ENCODE measurements at regions not wholly inside any gene's neighbourhood (a gene's known extent, or its start where the extent isn't known, plus 50 kb on each side); places are given as distances from the start of the nearest gene placed in this dataset.

GRCh38 chr4:4673070-4673469 is 131.2 kb upstream of the STX18 start:
- H3K4me1 ChIP-seq (ENCODE audit: insufficient read depth, low read length), result no peaks in the 10 kb centered on the region
- Mint-ChIP-seq H3K36me3 (peaks cover 0 to 13% (median 3%) of the 10 kb centered on the region in 3 donors), H3K4me3 (no peak overlapping the region), H3K27me3 (no peaks in the 10 kb centered on the region), H3K4me1 (peaks cover 0 to 4% (median 3%) of the 10 kb centered on the region in 3 donors), H3K9me3 (no peaks in the 10 kb centered on the region), H3K27ac (peak overlapping the region in 1 of 8 donors; percentile 64)
- H3K9me3 ChIP-seq (ENCODE audit: low read length), result no peaks in the 10 kb centered on the region
- ChIA-PET POLR2A (no interaction called here), CTCF (no interaction called here)
- no peak for DNase-seq
- H3K4me3 ChIP-seq (ENCODE audit: low read length), result no peak overlapping the region
- H3K36me3 ChIP-seq (ENCODE audit: insufficient read depth, low read length), result no peaks in the 10 kb centered on the region
- H3K27ac ChIP-seq (ENCODE audit: low read depth, low read length), result no peak overlapping the region
- H3K27me3 ChIP-seq (ENCODE audit: insufficient read depth, low read length, poor library complexity, severe bottlenecking), result no peaks in the 10 kb centered on the region

- Mint-ChIP-seq H3K36me3 (peaks cover 0 to 13% (median 3%) of the 10 kb centered on the region in 3 donors), H3K4me3 (no peak overlapping the region), H3K27ac (peak overlapping the region in 1 of 8 donors; percentile 17), H3K9me3 (no peaks in the 10 kb centered on the region), H3K27me3 (no peaks in the 10 kb centered on the region), H3K4me1 (peaks cover 0 to 4% (median 3%) of the 10 kb centered on the region in 3 donors)
- ChIA-PET CTCF (no interaction called here), POLR2A (no interaction called here)
- DNase-seq, result no peak
- Histone ChIP-seq H3K36me3 (ENCODE audit: insufficient read depth, low read length) (no peaks in the 10 kb centered on the region), H3K4me3 (ENCODE audit: low read length) (no peak overlapping the region), H3K4me1 (ENCODE audit: insufficient read depth, low read length) (no peaks in the 10 kb centered on the region), H3K27me3 (ENCODE audit: insufficient read depth, low read length, poor library complexity, severe bottlenecking) (no peaks in the 10 kb centered on the region), H3K9me3 (ENCODE audit: low read length) (no peaks in the 10 kb centered on the region), H3K27ac (ENCODE audit: low read depth, low read length) (no peak overlapping the region)
Measured at GRCh38 chr4:4672402-4672801, 130.6 kb upstream of the STX18 start.

GRCh38 chr4:4671774-4672349 is 130.0 kb upstream of the STX18 start:
- DNase-seq, result no peak
- Histone ChIP-seq H3K4me3 (ENCODE audit: low read length) (no peak overlapping the region), H3K27me3 (ENCODE audit: insufficient read depth, low read length, poor library complexity, severe bottlenecking) (no peaks in the 10 kb centered on the region), H3K36me3 (ENCODE audit: insufficient read depth, low read length) (no peaks in the 10 kb centered on the region), H3K27ac (ENCODE audit: low read depth, low read length) (no peak overlapping the region), H3K4me1 (ENCODE audit: insufficient read depth, low read length) (no peaks in the 10 kb centered on the region), H3K9me3 (ENCODE audit: low read length) (no peaks in the 10 kb centered on the region)
- ChIA-PET POLR2A (no interaction called here), CTCF (no interaction called here)
- peaks cover 0 to 4% (median 3%) of the 10 kb centered on the region in 3 donors for H3K4me1 Mint-ChIP-seq
- H3K4me3 Mint-ChIP-seq, result no peak overlapping the region
- no peaks in the 10 kb centered on the region for H3K9me3 Mint-ChIP-seq
- no peak overlapping the region for H3K27ac Mint-ChIP-seq
- H3K36me3 Mint-ChIP-seq, result peaks cover 0 to 9% (median 3%) of the 10 kb centered on the region in 3 donors
- H3K27me3 Mint-ChIP-seq, result no peaks in the 10 kb centered on the region

- H3K9me3 ChIP-seq (ENCODE audit: low read length), result no peaks in the 10 kb centered on the region
- no peak overlapping the region for H3K27ac Mint-ChIP-seq
- POLR2A ChIA-PET, result no interaction called here
- CTCF ChIA-PET, result no interaction called here
- no peak for DNase-seq
- H3K4me1 Mint-ChIP-seq, result peaks cover 0 to 4% (median 3%) of the 10 kb centered on the region in 3 donors
- H3K36me3 ChIP-seq (ENCODE audit: insufficient read depth, low read length), result no peaks in the 10 kb centered on the region
- H3K4me1 ChIP-seq (ENCODE audit: insufficient read depth, low read length), result no peaks in the 10 kb centered on the region
- H3K27ac ChIP-seq (ENCODE audit: low read depth, low read length), result no peak overlapping the region
- no peaks in the 10 kb centered on the region for H3K9me3 Mint-ChIP-seq
- no peaks in the 10 kb centered on the region for H3K27me3 Mint-ChIP-seq
- H3K36me3 Mint-ChIP-seq, result peaks cover 0 to 9% (median 3%) of the 10 kb centered on the region in 3 donors
- no peaks in the 10 kb centered on the region for H3K27me3 ChIP-seq (ENCODE audit: insufficient read depth, low read length, poor library complexity, severe bottlenecking)
- no peak overlapping the region for H3K4me3 ChIP-seq (ENCODE audit: low read length)
- no peak overlapping the region for H3K4me3 Mint-ChIP-seq
Measured at GRCh38 chr4:4670869-4671268, 129.0 kb upstream of the STX18 start.

GRCh38 chr4:4668355-4669210 is 126.7 kb upstream of the STX18 start:
- Mint-ChIP-seq H3K36me3 (peaks cover 0 to 4% (median 0%) of the 10 kb centered on the region in 3 donors), H3K9me3 (no peaks in the 10 kb centered on the region), H3K27me3 (no peaks in the 10 kb centered on the region), H3K4me1 (peaks cover 0 to 4% (median 3%) of the 10 kb centered on the region in 3 donors), H3K27ac (no peak overlapping the region), H3K4me3 (no peak overlapping the region)
- CTCF ChIA-PET, result interaction anchor here (1.6 kb wide), 1 partner anchor 33 kb away, joined by 3 read pairs; no protein-coding TSS in a partner anchor
- Histone ChIP-seq H3K27ac (ENCODE audit: low read depth, low read length) (no peak overlapping the region), H3K4me3 (ENCODE audit: low read length) (no peak overlapping the region), H3K36me3 (ENCODE audit: insufficient read depth, low read length) (no peaks in the 10 kb centered on the region), H3K9me3 (ENCODE audit: low read length) (no peaks in the 10 kb centered on the region), H3K27me3 (ENCODE audit: insufficient read depth, low read length, poor library complexity, severe bottlenecking) (no peaks in the 10 kb centered on the region), H3K4me1 (ENCODE audit: insufficient read depth, low read length) (no peaks in the 10 kb centered on the region)
- POLR2A ChIA-PET, result no interaction called here
- no peak for DNase-seq

GRCh38 chr4:4667622-4668081 is 125.8 kb upstream of the STX18 start:
- Histone ChIP-seq H3K27me3 (ENCODE audit: insufficient read depth, low read length, poor library complexity, severe bottlenecking) (no peaks in the 10 kb centered on the region), H3K27ac (ENCODE audit: low read depth, low read length) (no peak overlapping the region), H3K9me3 (ENCODE audit: low read length) (no peaks in the 10 kb centered on the region), H3K36me3 (ENCODE audit: insufficient read depth, low read length) (no peaks in the 10 kb centered on the region), H3K4me1 (ENCODE audit: insufficient read depth, low read length) (no peaks in the 10 kb centered on the region), H3K4me3 (ENCODE audit: low read length) (no peak overlapping the region)
- Mint-ChIP-seq H3K36me3 (peaks cover 0 to 1% (median 0%) of the 10 kb centered on the region in 3 donors), H3K27ac (no peak overlapping the region), H3K4me1 (peaks cover 0 to 4% (median 3%) of the 10 kb centered on the region in 3 donors), H3K27me3 (no peaks in the 10 kb centered on the region), H3K4me3 (no peak overlapping the region), H3K9me3 (no peaks in the 10 kb centered on the region)
- ChIA-PET POLR2A (no interaction called here), CTCF (no interaction called here)
- DNase-seq, result no peak

GRCh38 chr4:4666693-4667621 is 125.1 kb upstream of the STX18 start:
- ChIA-PET POLR2A (no interaction called here), CTCF (no interaction called here)
- H3K9me3 ChIP-seq (ENCODE audit: low read length), result no peaks in the 10 kb centered on the region
- no peaks in the 10 kb centered on the region for H3K36me3 ChIP-seq (ENCODE audit: insufficient read depth, low read length)
- Mint-ChIP-seq H3K27me3 (no peaks in the 10 kb centered on the region), H3K4me3 (no peak overlapping the region), H3K27ac (no peak overlapping the region), H3K4me1 (peaks cover 0 to 4% (median 3%) of the 10 kb centered on the region in 3 donors), H3K9me3 (no peaks in the 10 kb centered on the region), H3K36me3 (peaks cover 0 to 3% (median 0%) of the 10 kb centered on the region in 3 donors)
- H3K4me3 ChIP-seq (ENCODE audit: low read length), result no peak overlapping the region
- H3K4me1 ChIP-seq (ENCODE audit: insufficient read depth, low read length), result no peaks in the 10 kb centered on the region
- no peak for DNase-seq
- H3K27me3 ChIP-seq (ENCODE audit: insufficient read depth, low read length, poor library complexity, severe bottlenecking), result no peaks in the 10 kb centered on the region
- H3K27ac ChIP-seq (ENCODE audit: low read depth, low read length), result no peak overlapping the region

- no peak for DNase-seq
- Mint-ChIP-seq H3K27ac (no peak overlapping the region), H3K4me3 (no peak overlapping the region), H3K4me1 (peaks cover 0 to 4% (median 3%) of the 10 kb centered on the region in 3 donors), H3K36me3 (peaks cover 0 to 3% (median 0%) of the 10 kb centered on the region in 3 donors), H3K27me3 (no peaks in the 10 kb centered on the region), H3K9me3 (no peaks in the 10 kb centered on the region)
- ChIA-PET POLR2A (no interaction called here), CTCF (no interaction called here)
- Histone ChIP-seq H3K36me3 (ENCODE audit: insufficient read depth, low read length) (no peaks in the 10 kb centered on the region), H3K4me1 (ENCODE audit: insufficient read depth, low read length) (no peaks in the 10 kb centered on the region), H3K27ac (ENCODE audit: low read depth, low read length) (no peak overlapping the region), H3K27me3 (ENCODE audit: insufficient read depth, low read length, poor library complexity, severe bottlenecking) (no peaks in the 10 kb centered on the region), H3K4me3 (ENCODE audit: low read length) (no peak overlapping the region), H3K9me3 (ENCODE audit: low read length) (no peaks in the 10 kb centered on the region)
Measured at GRCh38 chr4:4666187-4666586, 124.3 kb upstream of the STX18 start.

Measured in CD8-positive, alpha-beta memory T cell (primary cell).